Stimulated activated CD4-positive, alpha-beta T cell treated with anti-CD3 and anti-CD28 coated beads, Interleukin-1b, Interleukin-23, amount 100 ng/mL, for 4 hours (primary cell): ENCODE measurements at regions not wholly inside any gene's neighbourhood (a gene's known extent, or its start where the extent isn't known, plus 50 kb on each side); places are given as distances from the start of the nearest gene placed in this dataset.

Experiments used
- DNase-seq, 2 donors: peaks; one replicate each; pipeline ENCODE4 v3.0.0-alpha.2; 2020; ENCODE audit warnings: low read depth in 2 of 2

DNA sequence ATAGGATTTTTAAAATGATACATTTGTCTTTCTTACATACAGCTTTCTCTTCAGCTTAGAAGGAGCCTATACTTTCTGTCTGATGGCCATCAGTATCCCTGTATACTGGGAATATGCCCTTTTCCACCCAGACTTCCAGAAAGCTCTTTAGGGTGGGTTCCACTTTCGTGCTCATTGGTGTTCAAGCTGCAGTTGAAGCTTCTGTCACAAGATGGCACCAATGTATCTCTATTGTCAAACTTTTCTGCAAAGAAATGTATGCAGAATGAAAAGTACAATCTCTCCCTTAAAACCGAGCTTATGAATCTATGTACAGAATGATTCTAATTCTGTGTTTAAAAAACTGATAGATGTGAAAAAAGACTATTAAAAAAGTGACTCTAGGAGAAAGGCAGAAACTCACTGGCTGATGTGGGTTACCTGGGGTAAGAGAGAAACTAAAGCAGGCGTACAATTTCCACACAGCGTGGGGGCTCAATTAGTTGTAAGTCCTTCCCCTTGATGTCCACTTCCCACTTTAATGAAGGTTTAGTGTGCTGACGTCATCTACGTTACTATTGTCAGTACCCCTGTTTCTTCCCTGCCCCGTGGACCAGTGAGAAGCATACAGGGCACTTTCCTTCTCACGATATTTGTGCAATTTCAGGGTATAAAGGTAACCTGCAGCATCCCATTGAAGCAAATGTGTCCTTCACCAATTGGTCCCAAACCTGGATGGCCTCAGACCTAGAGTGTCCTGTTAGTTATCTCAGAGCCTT, 57.3 kb upstream of the TCEAL2 start:
- DNase-seq: peak in 1 of 2 donors; percentile 4

DNA sequence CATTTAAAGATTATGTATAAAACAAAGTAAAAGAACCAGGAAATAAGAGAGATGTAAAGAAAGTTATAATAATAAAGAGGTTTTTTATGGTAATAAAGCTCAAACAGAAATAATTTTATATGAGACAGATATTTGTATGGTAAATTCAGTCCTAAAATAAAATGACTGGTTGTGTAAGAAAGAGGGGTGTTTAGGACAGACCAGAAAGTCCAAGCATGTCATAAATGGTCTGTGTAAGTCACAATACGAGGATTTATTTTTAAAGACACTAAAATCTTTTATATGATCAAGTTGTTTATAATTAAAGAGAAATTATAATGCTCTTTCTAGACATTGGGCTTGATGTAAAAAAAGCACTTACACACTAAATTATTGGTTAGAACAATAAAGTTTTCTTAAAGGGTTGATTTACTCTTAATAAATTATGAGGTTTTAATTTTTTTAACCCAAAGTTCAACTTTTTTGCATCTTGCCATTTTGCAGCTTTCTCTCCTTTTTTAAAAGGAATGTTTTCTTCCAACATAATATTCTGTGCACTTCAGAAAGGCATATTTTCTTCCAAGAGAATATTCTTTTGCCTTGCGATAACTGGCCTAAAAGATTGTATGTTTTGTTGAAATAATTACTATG, 61.9 kb upstream of the TCEAL2 start:
- DNase-seq: no peak

DNA sequence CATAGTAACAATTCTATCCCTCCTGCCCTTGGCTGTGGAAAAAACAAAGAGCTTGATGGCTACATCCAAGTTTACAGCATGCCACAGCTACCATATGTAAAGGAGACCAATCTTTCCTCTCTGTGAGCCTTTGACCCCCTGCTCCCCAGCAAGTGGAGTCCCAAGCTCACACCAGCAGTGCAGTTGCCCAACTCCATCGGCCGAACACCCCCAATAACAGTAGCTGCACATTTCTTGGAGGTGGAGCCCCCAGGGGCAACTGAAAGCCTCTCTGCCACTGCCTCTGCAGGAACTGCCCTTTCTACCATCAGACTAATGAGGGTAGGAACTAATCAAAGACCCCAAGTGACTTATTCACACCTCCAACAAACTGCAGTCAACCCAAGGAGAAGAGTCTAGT, 81.0 kb upstream of the TCEAL2 start:
- no peak for DNase-seq

DNA sequence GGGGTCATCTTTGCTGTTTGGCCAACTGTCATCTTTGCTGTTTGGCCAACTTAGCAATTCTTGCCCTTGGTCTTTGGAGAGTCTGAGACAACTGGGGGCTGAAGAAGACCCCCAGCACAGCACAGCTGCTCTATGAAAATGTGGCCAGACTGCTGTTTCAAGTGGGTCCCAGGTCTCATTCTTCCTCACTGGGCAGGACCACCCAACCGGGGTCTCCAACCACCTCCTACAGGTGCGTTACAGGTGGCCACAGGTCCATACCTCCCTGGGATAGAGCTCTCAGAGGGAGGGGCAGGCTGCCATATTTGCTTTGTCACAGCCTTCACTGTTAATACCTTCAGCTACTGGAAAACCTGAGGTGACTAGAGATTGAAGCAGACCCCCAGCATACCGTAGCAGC, 82.1 kb upstream of the TCEAL2 start:
- no peak for DNase-seq

DNA sequence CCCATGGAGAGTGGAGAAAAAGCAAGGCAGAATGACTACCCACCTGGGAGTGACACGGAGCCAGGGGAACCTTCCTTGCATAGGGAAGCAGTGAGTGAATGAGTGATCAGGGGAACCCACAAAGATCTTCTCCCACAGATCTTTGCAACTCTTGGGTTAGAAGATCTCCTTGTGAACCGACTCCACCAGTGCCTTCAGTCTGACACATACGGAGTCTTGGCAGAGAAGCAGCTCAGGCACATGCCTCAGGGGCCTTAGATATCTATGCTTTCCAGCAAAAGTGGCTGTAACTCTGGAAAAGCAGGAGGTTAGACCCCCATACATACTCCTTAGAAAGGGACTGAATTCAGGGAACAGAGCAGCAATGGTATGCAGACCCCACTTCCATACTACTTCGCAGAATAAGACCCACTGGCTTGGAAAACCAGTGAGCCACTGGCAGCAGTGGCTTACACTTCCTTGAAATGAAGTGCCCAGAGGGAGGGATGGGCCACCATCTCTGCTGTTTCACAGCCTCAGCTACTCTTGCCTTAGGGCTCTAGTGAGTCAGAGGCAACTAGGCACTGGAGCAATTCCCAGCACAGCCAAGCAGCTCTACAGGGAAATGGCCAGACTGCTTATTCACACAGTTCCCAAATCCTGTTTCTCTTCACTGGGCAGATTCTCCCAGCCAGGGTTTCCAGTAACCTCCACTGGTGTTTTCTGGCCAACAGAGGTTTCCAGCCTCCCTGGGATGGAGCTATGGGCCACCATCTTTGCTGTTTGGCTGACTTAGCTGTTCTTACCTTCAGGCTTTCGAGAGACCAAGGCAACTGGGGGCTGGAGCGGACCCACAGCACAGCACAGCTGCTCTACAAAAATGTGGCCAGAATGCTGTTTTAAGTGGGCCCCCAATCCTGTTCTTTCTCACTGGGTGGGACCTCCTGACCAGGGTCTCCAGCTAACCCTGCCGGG, 82.8 kb upstream of the TCEAL2 start:
- DNase-seq: no peak

DNA sequence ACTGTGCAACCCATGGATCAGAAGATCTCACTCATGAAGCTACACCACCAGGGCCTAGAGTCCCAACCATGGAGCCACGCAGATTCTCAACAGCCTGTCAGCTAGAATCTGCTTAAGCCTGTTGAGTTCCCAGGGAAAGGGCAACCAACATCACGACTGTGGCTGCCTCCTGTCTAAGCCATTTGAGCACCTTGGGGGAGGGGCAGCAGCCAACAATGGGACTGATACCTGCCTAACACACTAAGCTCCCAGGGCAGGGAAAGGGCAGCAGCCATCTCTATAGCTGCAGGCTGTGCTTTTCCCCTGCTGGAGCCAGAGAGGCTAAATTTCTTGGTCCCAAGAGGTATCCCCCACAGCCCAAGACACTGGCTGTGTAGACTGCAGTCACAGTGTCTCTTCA, 96.5 kb upstream of the TCEAL2 start:
- DNase-seq: no peak

DNA sequence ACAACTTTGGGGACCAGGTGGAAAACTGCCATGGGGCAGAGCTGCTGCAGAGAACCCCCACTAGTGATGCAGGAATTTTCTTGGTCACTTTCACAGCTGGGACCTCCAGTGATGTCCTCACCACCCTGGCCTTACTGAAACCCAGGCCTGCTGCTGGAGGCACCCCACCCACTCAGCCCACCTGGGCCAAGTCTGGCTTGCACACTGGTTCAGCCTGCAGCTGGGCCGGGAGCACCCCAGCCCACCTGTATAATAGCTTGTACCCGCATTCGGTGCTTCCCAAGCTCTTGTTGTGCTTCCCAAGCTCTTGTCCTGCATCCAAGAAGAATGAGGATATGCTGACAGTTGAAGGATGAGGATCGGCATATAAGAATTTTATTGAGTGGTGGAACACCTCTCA, 86.4 kb upstream of the ZMAT1 start:
- no peak for DNase-seq

DNA sequence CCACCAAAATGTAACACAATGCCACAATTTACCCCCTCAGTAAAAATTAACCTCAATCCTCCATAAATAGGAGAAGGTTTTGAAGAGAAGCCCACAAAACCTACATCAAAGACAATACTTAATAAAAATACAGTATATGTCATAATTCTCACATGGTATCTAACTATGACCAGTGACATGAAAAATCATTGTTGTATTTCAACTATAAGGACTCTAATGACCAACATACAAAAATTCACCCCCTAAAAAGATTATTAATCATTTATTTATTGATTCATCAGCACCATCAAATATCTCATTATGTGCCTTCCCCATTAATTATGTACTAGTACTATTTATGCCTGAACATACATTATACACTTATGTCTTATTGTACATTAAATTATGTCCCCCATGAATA, 77.1 kb upstream of the ZMAT1 start:
- DNase-seq: no peak

DNA sequence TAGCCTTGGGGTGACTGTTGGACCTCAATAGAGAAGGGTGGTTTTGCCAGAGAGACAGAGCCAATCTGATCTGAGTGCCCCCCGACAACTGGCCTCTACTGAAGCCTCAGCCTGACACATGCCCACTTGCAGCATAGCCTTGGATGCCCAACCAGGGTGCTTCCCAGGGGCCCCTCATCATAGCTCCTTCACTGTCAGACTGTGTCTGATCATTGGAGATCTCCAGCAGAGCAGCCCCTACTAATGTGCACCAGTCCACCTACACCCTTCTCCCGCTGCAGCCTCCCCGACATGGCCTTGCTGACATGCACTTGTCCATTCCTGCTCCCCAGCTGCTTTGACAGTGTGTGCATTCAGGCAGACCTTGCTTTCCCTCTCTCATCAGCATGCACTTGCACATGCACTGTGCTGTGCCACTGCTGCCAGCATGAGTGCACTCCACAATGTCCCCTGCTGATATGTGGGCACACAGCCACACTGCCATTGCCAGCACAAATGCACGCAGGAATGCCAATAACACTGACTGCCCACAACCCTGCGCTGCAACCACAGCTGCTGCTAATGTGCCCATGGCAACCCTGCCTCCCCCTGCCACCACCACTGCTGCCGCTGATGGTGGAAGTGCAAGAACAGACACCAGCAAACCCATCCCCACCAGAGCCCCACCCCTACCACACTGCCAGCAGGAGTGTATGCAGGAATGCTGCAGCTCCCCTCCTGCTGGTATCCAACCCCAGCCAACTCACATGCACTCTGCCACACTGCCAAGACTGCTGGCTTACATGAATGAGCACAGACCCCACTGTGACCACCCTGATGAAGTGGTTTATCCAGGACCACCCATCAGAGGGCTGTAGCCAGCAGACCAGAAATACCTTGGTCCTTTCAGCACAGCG, 68.1 kb upstream of the ZMAT1 start:
- no peak for DNase-seq

DNA sequence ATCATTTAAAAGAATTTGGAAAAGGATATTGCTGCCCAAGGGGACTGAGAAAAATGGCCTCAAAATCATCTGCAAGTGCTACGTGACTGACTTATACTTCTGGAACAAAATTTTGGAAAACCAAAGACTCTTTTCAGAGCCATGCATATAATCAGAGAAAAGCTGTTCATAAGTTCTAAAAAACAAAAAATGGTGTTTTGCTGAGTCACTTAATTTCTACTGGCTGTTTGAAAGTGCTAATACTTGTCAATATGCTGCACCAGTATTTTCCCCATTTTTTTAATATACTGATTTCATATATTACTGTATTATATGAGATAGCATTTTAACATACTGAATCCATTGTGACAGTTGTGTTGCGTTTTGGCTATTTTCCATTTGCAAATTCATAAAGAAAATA, 61.5 kb upstream of the ZMAT1 start:
- no peak for DNase-seq

DNA sequence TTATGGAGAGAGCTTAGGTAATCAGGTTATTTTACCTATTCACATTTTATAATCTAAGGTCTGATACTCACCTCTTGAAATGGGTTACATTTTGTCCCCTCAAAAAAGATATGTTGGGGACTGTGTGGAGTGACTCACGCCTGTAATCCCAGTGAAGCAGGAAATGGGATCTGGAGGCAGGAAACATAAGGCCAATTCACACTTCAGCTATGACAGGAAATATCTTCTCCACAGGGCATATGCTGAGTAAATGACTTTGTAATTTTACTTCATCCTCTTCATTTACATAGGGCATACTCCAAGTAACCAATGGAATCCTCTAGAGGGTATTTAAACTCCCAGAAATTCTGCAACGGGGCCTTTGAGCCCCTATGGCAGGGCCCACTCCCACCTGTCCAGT, 54.8 kb upstream of the ZMAT1 start:
- no peak for DNase-seq
